T1000 (cell line): ENCODE measurements at regions not wholly inside any gene's neighbourhood (a gene's known extent, or its start where the extent isn't known, plus 50 kb on each side); places are given as distances from the start of the nearest gene placed in this dataset.

ENCODE experiments used
- DNase-seq: peaks from one replicate; lab custom pipeline; 2025; ENCODE audit warnings: mixed read lengths; lab: John Stamatoyannopoulos, UW

- no peak for DNase-seq
Observed at GRCh38 chr3:56867671-56868070, 65.9 kb upstream of the ARHGEF3 start.

- DNase-seq: no peak
Observed at GRCh38 chr3:56864918-56865524, 63.3 kb upstream of the ARHGEF3 start.

- DNase-seq: no peak
Observed at GRCh38 chr3:56864090-56864489, 62.3 kb upstream of the ARHGEF3 start.

GRCh38 chr3:56862352-56863062, 60.8 kb upstream of the ARHGEF3 start:
- DNase-seq: no peak

- no peak for DNase-seq
Observed at GRCh38 chr3:56861511-56861910, 59.8 kb upstream of the ARHGEF3 start.

- DNase-seq: no peak
Observed at GRCh38 chr3:56860939-56861338, 59.2 kb upstream of the ARHGEF3 start.

- no peak for DNase-seq
Observed at GRCh38 chr3:56860351-56860750, 58.6 kb upstream of the ARHGEF3 start.

GRCh38 chr3:56858331-56858730, 56.6 kb upstream of the ARHGEF3 start:
- DNase-seq: no peak

- no peak for DNase-seq
Observed at GRCh38 chr3:56857178-56857577, 55.4 kb upstream of the ARHGEF3 start.

GRCh38 chr3:56856752-56857151, 55.0 kb upstream of the ARHGEF3 start:
- no peak for DNase-seq

GRCh38 chr3:56855856-56856512, 54.2 kb upstream of the ARHGEF3 start:
- no peak for DNase-seq

GRCh38 chr3:56854856-56855611, 53.3 kb upstream of the ARHGEF3 start:
- DNase-seq: no peak

- DNase-seq: no peak
Observed at GRCh38 chr3:56851966-56852884, 50.5 kb upstream of the ARHGEF3 start.
